Stimulated activated naive CD8-positive, alpha-beta T cell treated with anti-CD3 and anti-CD28 coated beads, Interleukin-15, amount 100 ng/mL, for 72 hours (primary cell): ENCODE measurements at regions not wholly inside any gene's neighbourhood (a gene's known extent, or its start where the extent isn't known, plus 50 kb on each side); places are given as distances from the start of the nearest gene placed in this dataset.
"Not testable (repeated sequence)": the region's sequence is repeated elsewhere in the genome, so short reads cannot be mapped to it uniquely, and the experiment has no call there.

Experiments
- ATAC-seq: fragments of 150-1000 bp; cut with Tn5 transposase; 2 replicates; pipeline ENCODE4 v1.10.0; 2021; ENCODE audit warnings: mild to moderate bottlenecking, moderate library complexity
- DNase-seq, 2 donors: peaks; one replicate each; pipeline ENCODE4 v3.0.0; 2021 to 2022
- H3K27ac Mint-ChIP-seq, 2 donors: one replicate each; pipeline ENCODE4 v1.8.0; 2022; ENCODE audit warnings: mild to moderate bottlenecking in 2 of 2, mixed read lengths in 2 of 2, moderate library complexity in 2 of 2
- H3K27me3 Mint-ChIP-seq: one replicate; pipeline ENCODE4 v1.8.0; 2022; ENCODE audit warnings: mixed read lengths
- H3K4me1 Mint-ChIP-seq: one replicate; pipeline ENCODE4 v1.8.0; 2022; ENCODE audit warnings: mild to moderate bottlenecking, mixed read lengths
- H3K4me3 Mint-ChIP-seq, 2 donors: one replicate each; pipeline ENCODE4 v1.8.0; 2022; ENCODE audit warnings: mild to moderate bottlenecking in 2 of 2, mixed read lengths in 2 of 2, moderate library complexity in 1 of 2
- H3K9me3 Mint-ChIP-seq, 2 donors: one replicate each; pipeline ENCODE4 v1.8.0; 2022; ENCODE audit warnings: mixed read lengths in 2 of 2

- ATAC-seq: no peak
- Mint-ChIP-seq H3K27ac (no peak overlapping the region), H3K9me3 (no peaks in the 10 kb centered on the region)
Observed at GRCh38 chr7:24110056-24110455, 173.9 kb upstream of the NPY start.

DNA sequence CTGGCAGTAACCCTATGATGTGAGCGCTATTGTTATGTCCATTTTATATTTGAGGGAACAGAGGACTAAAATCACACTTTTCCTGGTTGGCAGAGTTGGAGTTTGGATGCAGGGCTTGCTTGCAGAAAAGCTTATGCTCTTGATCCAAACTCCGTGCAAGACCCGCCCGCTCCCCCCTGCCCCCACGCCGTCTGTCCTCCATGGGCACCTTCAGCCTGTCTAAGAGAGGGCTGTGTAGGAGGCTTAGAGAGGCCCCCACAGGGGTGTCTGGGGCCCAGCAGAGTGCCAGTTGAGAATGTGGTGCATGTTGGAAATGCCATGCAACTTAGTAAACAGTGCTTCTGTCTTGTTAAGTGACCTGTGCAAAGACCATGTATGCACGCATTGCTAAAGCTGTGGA lies 170.5 kb upstream of the NPY start:
- H3K4me3 Mint-ChIP-seq: no peak overlapping the region
- peaks cover 7% of the 10 kb centered on the region for H3K27me3 Mint-ChIP-seq
- ATAC-seq: no peak
- no peaks in the 10 kb centered on the region for H3K9me3 Mint-ChIP-seq
- H3K4me1 Mint-ChIP-seq: no peaks in the 10 kb centered on the region
- no peak for DNase-seq
- H3K27ac Mint-ChIP-seq: no peak overlapping the region

More at GRCh38 chr7:24110056-24110455, 173.9 kb upstream of the NPY start:
- no peak for DNase-seq
- H3K27me3 Mint-ChIP-seq: no peaks in the 10 kb centered on the region
- no peaks in the 10 kb centered on the region for H3K4me1 Mint-ChIP-seq
- no peak overlapping the region for H3K4me3 Mint-ChIP-seq

GRCh38 chr7:24115661-24116060 lies 168.3 kb upstream of the NPY start:
- ATAC-seq (no peak), DNase-seq (no peak)
- Mint-ChIP-seq H3K27me3 (peaks cover 13% of the 10 kb centered on the region), H3K27ac (no peak overlapping the region), H3K4me3 (no peak overlapping the region), H3K9me3 (no peaks in the 10 kb centered on the region), H3K4me1 (no peaks in the 10 kb centered on the region)

DNA sequence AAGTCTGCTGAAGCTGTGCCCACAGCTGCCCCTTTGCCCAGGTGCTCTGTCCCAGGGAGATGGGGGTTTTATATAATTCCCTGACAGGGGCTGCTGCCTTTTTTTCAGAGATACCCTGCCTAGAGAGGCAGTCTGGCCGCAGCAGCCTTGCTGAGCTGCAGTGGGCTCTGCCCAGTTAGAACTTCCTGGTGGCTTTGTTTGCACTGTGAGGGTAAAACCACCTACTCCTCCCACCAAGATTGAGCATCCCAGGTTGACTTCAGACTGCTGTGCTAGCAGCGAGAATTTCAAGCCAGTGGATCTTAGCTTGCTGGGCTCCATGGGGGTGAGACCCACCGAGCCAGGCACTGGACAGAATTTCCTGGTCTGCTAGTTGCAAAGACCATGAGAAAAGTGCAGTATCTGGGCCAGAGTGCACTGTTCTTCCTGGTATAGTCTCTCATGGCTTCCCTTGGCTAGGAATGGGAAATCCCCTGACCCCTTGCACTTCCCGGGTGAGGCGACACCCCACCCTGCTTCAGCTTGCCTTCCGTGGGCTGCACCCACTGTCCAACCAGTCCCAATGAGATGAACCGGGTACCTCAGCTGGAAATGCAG lies 166.0 kb upstream of the NPY start:
- DNase-seq, H3K27ac Mint-ChIP-seq, H3K4me1 Mint-ChIP-seq, H3K4me3 Mint-ChIP-seq, H3K9me3 Mint-ChIP-seq, ATAC-seq: not testable (repeated sequence)
- peaks cover 13% of the 10 kb centered on the region for H3K27me3 Mint-ChIP-seq

DNA sequence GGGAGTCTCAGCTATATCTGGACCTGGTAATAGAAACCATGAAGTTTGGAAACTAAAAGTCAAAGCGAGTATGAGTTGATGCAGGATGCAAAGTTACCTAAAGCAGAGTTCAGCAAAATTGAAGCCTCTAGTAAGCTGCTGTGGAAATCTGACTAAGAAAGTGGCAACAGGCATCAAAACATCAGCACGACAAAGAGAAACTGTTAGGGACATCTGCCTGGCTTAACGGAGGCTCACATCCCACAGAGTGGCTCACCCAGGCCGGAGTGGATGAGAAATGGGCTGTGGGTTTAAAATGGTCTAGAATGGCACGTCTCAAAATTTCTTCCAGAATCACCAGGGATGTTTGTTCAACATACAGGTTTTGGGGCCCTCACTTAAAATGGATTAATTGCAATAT lies 164.1 kb upstream of the NPY start:
- Mint-ChIP-seq H3K4me3 (no peak overlapping the region), H3K27me3 (peaks cover 13% of the 10 kb centered on the region), H3K9me3 (no peaks in the 10 kb centered on the region), H3K4me1 (no peaks in the 10 kb centered on the region), H3K27ac (no peak overlapping the region)
- no peak for DNase-seq
- ATAC-seq: no peak

- Mint-ChIP-seq H3K4me1 (no peaks in the 10 kb centered on the region), H3K27me3 (peaks cover 12% of the 10 kb centered on the region), H3K4me3 (no peak overlapping the region), H3K9me3 (no peaks in the 10 kb centered on the region), H3K27ac (no peak overlapping the region)
- DNase-seq: no peak
- no peak for ATAC-seq
Observed at GRCh38 chr7:24123076-24123475, 160.9 kb upstream of the NPY start.

GRCh38 chr7:24125765-24126164 lies 158.2 kb upstream of the NPY start:
- no peak overlapping the region for H3K27ac Mint-ChIP-seq
- peaks cover 29% of the 10 kb centered on the region for H3K27me3 Mint-ChIP-seq
- ATAC-seq (no peak), DNase-seq (no peak)
- no peaks in the 10 kb centered on the region for H3K4me1 Mint-ChIP-seq
- no peak overlapping the region for H3K4me3 Mint-ChIP-seq
- no peaks in the 10 kb centered on the region for H3K9me3 Mint-ChIP-seq

- H3K27ac Mint-ChIP-seq: no peak overlapping the region
- DNase-seq (no peak), ATAC-seq (no peak)
- peaks cover 30% of the 10 kb centered on the region for H3K27me3 Mint-ChIP-seq
- no peaks in the 10 kb centered on the region for H3K4me1 Mint-ChIP-seq
- no peak overlapping the region for H3K4me3 Mint-ChIP-seq
- no peaks in the 10 kb centered on the region for H3K9me3 Mint-ChIP-seq
Observed at GRCh38 chr7:24127930-24128329, 156.1 kb upstream of the NPY start.

- H3K27ac Mint-ChIP-seq: no peak overlapping the region
- no peak overlapping the region for H3K4me3 Mint-ChIP-seq
- ATAC-seq (no peak), DNase-seq (no peak)
- no peaks in the 10 kb centered on the region for H3K9me3 Mint-ChIP-seq
- peaks cover 30% of the 10 kb centered on the region for H3K27me3 Mint-ChIP-seq
- H3K4me1 Mint-ChIP-seq: peaks cover 7% of the 10 kb centered on the region
Observed at GRCh38 chr7:24129597-24129996, 154.4 kb upstream of the NPY start.

- H3K4me3 Mint-ChIP-seq: no peak overlapping the region
- no peak overlapping the region for H3K27ac Mint-ChIP-seq
- ATAC-seq (no peak), DNase-seq (no peak)
- H3K4me1 Mint-ChIP-seq: peaks cover 12% of the 10 kb centered on the region
- H3K27me3 Mint-ChIP-seq: peaks cover 30% of the 10 kb centered on the region
- H3K9me3 Mint-ChIP-seq: no peaks in the 10 kb centered on the region
Observed at GRCh38 chr7:24130631-24131030, 153.4 kb upstream of the NPY start.

- DNase-seq: peak in 1 of 2 donors; percentile 23
- Mint-ChIP-seq H3K9me3 (no peaks in the 10 kb centered on the region), H3K27ac (no peak overlapping the region), H3K4me3 (no peak overlapping the region), H3K4me1 (peaks cover 12% of the 10 kb centered on the region), H3K27me3 (peaks cover 33% of the 10 kb centered on the region)
- ATAC-seq: peak; percentile 72
Observed at GRCh38 chr7:24133691-24134090, 150.3 kb upstream of the NPY start.

GRCh38 chr7:24134535-24134934 lies 149.5 kb upstream of the NPY start:
- ATAC-seq (no peak), DNase-seq (no peak)
- H3K4me3 Mint-ChIP-seq: no peak overlapping the region
- H3K4me1 Mint-ChIP-seq: peaks cover 12% of the 10 kb centered on the region
- peaks cover 25% of the 10 kb centered on the region for H3K27me3 Mint-ChIP-seq
- H3K27ac Mint-ChIP-seq: no peak overlapping the region
- no peaks in the 10 kb centered on the region for H3K9me3 Mint-ChIP-seq

- DNase-seq: no peak
- Mint-ChIP-seq H3K9me3 (no peaks in the 10 kb centered on the region), H3K4me3 (no peak overlapping the region), H3K27me3 (peaks cover 25% of the 10 kb centered on the region), H3K4me1 (peaks cover 12% of the 10 kb centered on the region), H3K27ac (no peak overlapping the region)
- no peak for ATAC-seq
Observed at GRCh38 chr7:24135003-24135817, 148.8 kb upstream of the NPY start.

- DNase-seq: no peak
- no peak for ATAC-seq
- Mint-ChIP-seq H3K27ac (no peak overlapping the region), H3K27me3 (peaks cover 32% of the 10 kb centered on the region), H3K4me1 (peaks cover 12% of the 10 kb centered on the region), H3K9me3 (no peaks in the 10 kb centered on the region), H3K4me3 (no peak overlapping the region)
Observed at GRCh38 chr7:24137338-24137737, 146.7 kb upstream of the NPY start.

GRCh38 chr7:24138343-24138742 lies 145.6 kb upstream of the NPY start:
- ATAC-seq: no peak
- Mint-ChIP-seq H3K4me1 (peaks cover 12% of the 10 kb centered on the region), H3K4me3 (no peak overlapping the region), H3K27me3 (peaks cover 34% of the 10 kb centered on the region), H3K27ac (no peak overlapping the region), H3K9me3 (no peaks in the 10 kb centered on the region)
- DNase-seq: no peak

- DNase-seq (no peak), ATAC-seq (no peak)
- no peaks in the 10 kb centered on the region for H3K9me3 Mint-ChIP-seq
- H3K4me1 Mint-ChIP-seq: peaks cover 5% of the 10 kb centered on the region
- H3K4me3 Mint-ChIP-seq: no peak overlapping the region
- no peak overlapping the region for H3K27ac Mint-ChIP-seq
- H3K27me3 Mint-ChIP-seq: peaks cover 34% of the 10 kb centered on the region
Observed at GRCh38 chr7:24140001-24140400, 144.0 kb upstream of the NPY start.
